OCI-LY1 (cell line): ENCODE measurements at regions not wholly inside any gene's neighbourhood (a gene's known extent, or its start where the extent isn't known, plus 50 kb on each side); places are given as distances from the start of the nearest gene placed in this dataset.

Source experiments
- H2AFZ ChIP-seq: fragments of 200-600 bp; sonication (generic), shearing (Covaris generic); 2 replicates; pipeline ENCODE4 v1.6.0; 2014; ENCODE audit warnings: antibody characterized with exemption, mild to moderate bottlenecking, low read length
- H3F3A ChIP-seq: fragments of 200-600 bp; sonication (generic), shearing (Covaris generic); 2 replicates; pipeline ENCODE4 v1.6.0; 2014; ENCODE audit warnings: mild to moderate bottlenecking, antibody characterized with exemption, low read length, moderate library complexity; ENCODE audit not compliant: insufficient read depth
- H3K27ac ChIP-seq: fragments of 200-600 bp; sonication (generic); 2 replicates; pipeline ENCODE4 v1.5.1; 2014; ENCODE audit warnings: low read length, mixed run types, mild to moderate bottlenecking, low read depth; ENCODE audit not compliant: poor library complexity, severe bottlenecking
- H3K27me3 ChIP-seq: fragments of 200-600 bp; sonication (generic); 2 replicates; pipeline ENCODE4 v1.6.0; 2014; ENCODE audit warnings: antibody characterized with exemption, mild to moderate bottlenecking, low read length, moderate library complexity; ENCODE audit not compliant: insufficient read depth
- H3K36me3 ChIP-seq: fragments of 200-600 bp; sonication (generic); 2 replicates; pipeline ENCODE4 v1.6.1; 2014; ENCODE audit warnings: mild to moderate bottlenecking, antibody characterized with exemption, low read length, moderate library complexity, mixed read lengths; ENCODE audit not compliant: insufficient read depth
- H3K4me1 ChIP-seq: fragments of 200-600 bp; sonication (generic); 2 replicates; pipeline ENCODE4 v1.5.1; 2014; ENCODE audit warnings: mild to moderate bottlenecking, low read length, moderate library complexity; ENCODE audit not compliant: insufficient read depth, severe bottlenecking
- H3K4me2 ChIP-seq: fragments of 200-600 bp; sonication (generic), shearing (Covaris generic); 2 replicates; pipeline ENCODE4 v1.6.1; 2014; ENCODE audit warnings: low read length
- H3K4me3 ChIP-seq: fragments of 200-600 bp; sonication (generic); 2 replicates; pipeline ENCODE4 v1.5.1; 2014; ENCODE audit warnings: low read length, low read depth, mild to moderate bottlenecking, mixed read lengths; ENCODE audit not compliant: poor library complexity, severe bottlenecking
- H3K79me2 ChIP-seq: fragments of 200-600 bp; shearing (Covaris generic); 2 replicates; pipeline ENCODE4 v1.6.1; 2016; ENCODE audit warnings: mixed run types, low read length, mixed read lengths; ENCODE audit not compliant: insufficient read depth
- H3K9ac ChIP-seq: fragments of 200-600 bp; sonication (generic), shearing (Covaris generic); 2 replicates; pipeline ENCODE4 v1.6.1; 2014; ENCODE audit warnings: mild to moderate bottlenecking, low read length, mixed read lengths
- H3K9me2 ChIP-seq: fragments of 200-600 bp; sonication (generic), shearing (Covaris generic); 2 replicates; pipeline ENCODE4 v1.6.1; 2014; ENCODE audit warnings: low read depth, mild to moderate bottlenecking, low read length, mixed read lengths
- H3K9me3 ChIP-seq: fragments of 200-600 bp; shearing (Covaris generic); 2 replicates; pipeline ENCODE4 v1.6.1; 2014; ENCODE audit warnings: low read length, mixed read lengths
- H4K20me1 ChIP-seq: fragments of 200-600 bp; sonication (generic), shearing (Covaris generic); 2 replicates; pipeline ENCODE4 v1.6.0; 2016; ENCODE audit warnings: mild to moderate bottlenecking, low read length; ENCODE audit not compliant: insufficient read depth
- EZH2 ChIP-seq: fragments of 200-600 bp; sonication (generic), shearing (Covaris generic); IDR thresholded peaks from 2 replicates; pipeline ENCODE4 v1.8.0; 2017; ENCODE audit warnings: borderline replicate concordance, mixed run types, mild to moderate bottlenecking, antibody characterized with exemption, low read length, moderate library complexity, mixed read lengths
- TF ChIP-seq, protein P1 (sequence below): fragments of 200-600 bp; sonication (generic), shearing (Covaris generic); IDR thresholded peaks from 2 replicates; pipeline ENCODE4 v1.5.1; 2017; ENCODE audit warnings: mild to moderate bottlenecking, antibody characterized with exemption, low read length, moderate library complexity, mixed read lengths

DNA sequence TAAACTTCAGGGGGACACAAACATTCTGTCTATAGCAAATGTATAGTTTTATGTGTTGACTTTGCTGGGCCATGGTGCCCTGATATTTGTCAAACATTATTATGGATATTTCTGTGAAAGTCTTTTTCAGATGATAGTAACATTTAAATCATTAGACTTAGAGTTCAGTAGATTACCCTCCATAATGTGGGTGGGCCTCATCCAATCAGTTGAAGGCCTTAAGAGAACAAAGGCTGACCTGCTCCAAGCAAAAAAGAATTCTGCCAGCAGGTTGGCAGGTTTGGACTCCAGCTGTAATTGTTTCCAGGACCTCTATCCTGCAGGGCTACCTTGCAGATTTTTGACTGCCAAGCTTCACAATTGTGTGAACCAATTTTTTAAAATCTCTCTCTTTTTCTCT lies 1250.9 kb downstream of the ROBO1 start:
- no peak overlapping the region for H2AFZ ChIP-seq
- no peaks in the 10 kb centered on the region for H3K9me3 ChIP-seq
- H4K20me1 ChIP-seq, result no peaks in the 10 kb centered on the region
- H3K79me2 ChIP-seq, result no peaks in the 10 kb centered on the region
- no peak for TF ChIP-seq EZH2
- TF ChIP-seq, protein P1, sequence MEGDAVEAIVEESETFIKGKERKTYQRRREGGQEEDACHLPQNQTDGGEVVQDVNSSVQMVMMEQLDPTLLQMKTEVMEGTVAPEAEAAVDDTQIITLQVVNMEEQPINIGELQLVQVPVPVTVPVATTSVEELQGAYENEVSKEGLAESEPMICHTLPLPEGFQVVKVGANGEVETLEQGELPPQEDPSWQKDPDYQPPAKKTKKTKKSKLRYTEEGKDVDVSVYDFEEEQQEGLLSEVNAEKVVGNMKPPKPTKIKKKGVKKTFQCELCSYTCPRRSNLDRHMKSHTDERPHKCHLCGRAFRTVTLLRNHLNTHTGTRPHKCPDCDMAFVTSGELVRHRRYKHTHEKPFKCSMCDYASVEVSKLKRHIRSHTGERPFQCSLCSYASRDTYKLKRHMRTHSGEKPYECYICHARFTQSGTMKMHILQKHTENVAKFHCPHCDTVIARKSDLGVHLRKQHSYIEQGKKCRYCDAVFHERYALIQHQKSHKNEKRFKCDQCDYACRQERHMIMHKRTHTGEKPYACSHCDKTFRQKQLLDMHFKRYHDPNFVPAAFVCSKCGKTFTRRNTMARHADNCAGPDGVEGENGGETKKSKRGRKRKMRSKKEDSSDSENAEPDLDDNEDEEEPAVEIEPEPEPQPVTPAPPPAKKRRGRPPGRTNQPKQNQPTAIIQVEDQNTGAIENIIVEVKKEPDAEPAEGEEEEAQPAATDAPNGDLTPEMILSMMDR, result no peak
- no peaks in the 10 kb centered on the region for H3K27me3 ChIP-seq
- no peaks in the 10 kb centered on the region for H3K4me1 ChIP-seq
- no peaks in the 10 kb centered on the region for H3F3A ChIP-seq
- no peak overlapping the region for H3K4me3 ChIP-seq
- no peak overlapping the region for H3K9ac ChIP-seq
- no peak overlapping the region for H3K4me2 ChIP-seq
- H3K9me2 ChIP-seq, result no peaks in the 10 kb centered on the region
- no peak overlapping the region for H3K27ac ChIP-seq
- H3K36me3 ChIP-seq, result no peaks in the 10 kb centered on the region

DNA sequence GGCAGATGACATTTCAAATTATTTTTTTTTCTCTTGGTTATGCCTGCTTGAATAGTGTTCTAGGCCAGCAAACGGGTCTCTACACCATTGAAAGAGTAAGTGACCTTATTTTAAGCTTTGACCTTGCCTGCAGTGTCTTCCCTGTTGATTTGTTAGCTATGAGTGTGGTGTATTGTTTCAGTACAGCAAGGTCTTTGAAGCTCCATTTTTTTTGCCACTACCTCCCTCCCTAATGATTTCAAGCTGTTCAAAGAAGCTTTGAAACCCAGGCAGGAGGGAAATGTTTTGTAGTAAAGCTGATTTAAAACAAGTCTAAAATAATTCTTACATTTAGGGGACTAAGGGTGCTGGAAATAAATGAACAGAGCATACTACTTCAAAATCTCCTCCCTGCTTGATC lies 1249.8 kb downstream of the ROBO1 start:
- Histone ChIP-seq H3K9ac (no peak overlapping the region), H3K9me2 (no peaks in the 10 kb centered on the region), H3K36me3 (no peaks in the 10 kb centered on the region), H2AFZ (no peak overlapping the region), H3F3A (no peaks in the 10 kb centered on the region), H4K20me1 (no peaks in the 10 kb centered on the region), H3K27me3 (no peaks in the 10 kb centered on the region), H3K4me1 (no peaks in the 10 kb centered on the region), H3K4me3 (no peak overlapping the region), H3K79me2 (no peaks in the 10 kb centered on the region), H3K9me3 (no peaks in the 10 kb centered on the region), H3K27ac (no peak overlapping the region), H3K4me2 (no peak overlapping the region)
- TF ChIP-seq EZH2, result no peak
- TF ChIP-seq, protein P1, result no peak

DNA sequence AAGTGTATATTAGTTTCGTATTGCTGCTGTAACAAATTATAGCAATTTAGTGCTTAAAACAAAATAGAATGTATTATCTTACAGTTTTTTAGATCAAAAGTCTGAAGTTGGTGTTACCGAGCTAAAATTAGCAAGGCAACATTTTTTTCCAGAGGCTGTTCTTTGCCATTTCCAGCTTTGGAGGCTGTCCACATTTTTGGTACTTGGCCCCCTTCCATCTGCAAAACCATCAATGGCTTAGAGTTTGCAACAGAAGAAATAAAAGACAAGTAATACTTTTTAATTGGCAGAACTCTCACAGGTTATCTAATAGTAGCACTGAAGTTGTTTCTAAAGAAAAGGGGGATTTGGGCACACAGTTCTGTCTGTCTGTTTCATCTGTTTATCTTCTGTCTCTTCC lies 1248.5 kb downstream of the ROBO1 start:
- H3K36me3 ChIP-seq, result no peaks in the 10 kb centered on the region
- H3K79me2 ChIP-seq, result no peaks in the 10 kb centered on the region
- no peak overlapping the region for H2AFZ ChIP-seq
- TF ChIP-seq, protein P1, result no peak
- TF ChIP-seq EZH2, result no peak
- no peak overlapping the region for H3K27ac ChIP-seq
- no peaks in the 10 kb centered on the region for H4K20me1 ChIP-seq
- no peaks in the 10 kb centered on the region for H3K4me1 ChIP-seq
- H3F3A ChIP-seq, result no peaks in the 10 kb centered on the region
- H3K27me3 ChIP-seq, result no peaks in the 10 kb centered on the region
- no peak overlapping the region for H3K9ac ChIP-seq
- H3K4me3 ChIP-seq, result no peak overlapping the region
- no peak overlapping the region for H3K4me2 ChIP-seq
- H3K9me3 ChIP-seq, result no peaks in the 10 kb centered on the region
- no peaks in the 10 kb centered on the region for H3K9me2 ChIP-seq
